DOHH2 (cell line): ENCODE measurements at regions not wholly inside any gene's neighbourhood (a gene's known extent, or its start where the extent isn't known, plus 50 kb on each side); places are given as distances from the start of the nearest gene placed in this dataset.

Source experiments
- CTCF ChIP-seq: fragments of 200-600 bp; sonication (generic); IDR thresholded peaks from one replicate; pipeline ENCODE4 v1.5.1; 2014; ENCODE audit warnings: antibody characterized with exemption, mild to moderate bottlenecking, low read depth, low read length; ENCODE audit not compliant: poor library complexity, severe bottlenecking
- EZH2phosphoT487 ChIP-seq: fragments of 200-600 bp; sonication (generic); IDR thresholded peaks from 2 replicates; pipeline ENCODE4 v1.6.1; 2017; ENCODE audit warnings: borderline replicate concordance, mild to moderate bottlenecking, antibody characterized with exemption, low read length, moderate library complexity, mixed read lengths

GRCh38 chr6:100175814-100176310, 181.8 kb upstream of the MCHR2 start:
- TF ChIP-seq CTCF = no peak
- TF ChIP-seq EZH2phosphoT487 = no peak
